ENCODE measurements at regions not wholly inside any gene's neighbourhood (a gene's known extent, or its start where the extent isn't known, plus 50 kb on each side); places are given as distances from the start of the nearest gene placed in this dataset.

DNA sequence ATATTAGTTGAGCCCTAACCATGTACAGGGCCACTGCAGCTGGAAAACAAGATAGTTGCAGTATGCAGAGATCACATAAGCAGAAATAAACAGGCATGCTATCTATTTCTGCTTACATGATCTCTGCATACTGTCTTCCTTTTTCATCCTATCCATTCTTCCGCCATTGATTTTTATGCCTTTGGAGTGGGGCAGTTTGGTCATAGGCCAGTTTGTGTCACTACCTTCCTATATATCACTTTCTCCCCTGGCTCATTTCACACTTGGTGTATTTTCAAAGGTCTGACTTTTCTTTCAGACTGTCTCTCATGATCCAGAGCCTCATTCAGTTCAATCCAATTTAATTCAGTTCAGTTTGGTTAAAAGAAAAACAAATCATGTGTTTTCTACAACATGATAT lies 829.6 kb downstream of the KCNA4 start:
- TF ChIP-seq, protein P1, sequence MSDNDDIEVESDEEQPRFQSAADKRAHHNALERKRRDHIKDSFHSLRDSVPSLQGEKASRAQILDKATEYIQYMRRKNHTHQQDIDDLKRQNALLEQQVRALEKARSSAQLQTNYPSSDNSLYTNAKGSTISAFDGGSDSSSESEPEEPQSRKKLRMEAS (IDR thresholded peaks at IDR 0.05; ENCODE audit: insufficient read depth, insufficient read length): no peak
- no peak for TF ChIP-seq POLR2A (IDR thresholded peaks at IDR 0.05; ENCODE audit: low read depth, low read length)
- TF ChIP-seq FOS (IDR thresholded peaks at IDR 0.05; ENCODE audit: borderline replicate concordance, insufficient read depth, low read length): no peak
- TF ChIP-seq EZH2 (IDR thresholded peaks at IDR 0.05; ENCODE audit: borderline replicate concordance, low read depth, low read length, severe bottlenecking): no peak
- TF ChIP-seq JUN (IDR thresholded peaks at IDR 0.05; ENCODE audit: borderline replicate concordance, insufficient read depth, insufficient read length, low read depth): no peak
- TF ChIP-seq MYC (IDR thresholded peaks at IDR 0.05; ENCODE audit: low read depth, low read length): no peak
- FAIRE-seq (no peak), DNase-seq (ENCODE audit: low read depth, low spot score) (no peak)
- Histone ChIP-seq H3K36me3 (ENCODE audit: control insufficient read depth in 2 of 2, extremely low read depth in 1 of 2, insufficient read depth in 2 of 2, low read length in 2 of 2) (no peaks in the 10 kb centered on the region), H3K9me1 (replicated peaks; ENCODE audit: control insufficient read depth, extremely low read depth, insufficient read depth, low read length) (no peaks in the 10 kb centered on the region), H2AFZ (ENCODE audit: low read depth, low read length) (no peak overlapping the region), H3K79me2 (ENCODE audit: control insufficient read depth, insufficient read depth, low read length) (no peaks in the 10 kb centered on the region), H3K9ac (replicated peaks; ENCODE audit: extremely low read depth, insufficient read depth, low read length) (no peak overlapping the region), H3K4me3 (replicated peaks in 1 of 3; ENCODE audit: insufficient read depth in 1 of 3, low read depth in 1 of 3, low read length in 3 of 3) (no peak overlapping the region), H3K9me3 (replicated peaks; ENCODE audit: control insufficient read depth, insufficient read depth, low read length) (no peaks in the 10 kb centered on the region), H3K4me1 (ENCODE audit: control insufficient read depth, extremely low read depth, insufficient read depth, low read length) (no peaks in the 10 kb centered on the region), H3K4me2 (ENCODE audit: insufficient read depth, low read length) (no peak overlapping the region), H3K27me3 (ENCODE audit: control insufficient read depth in 2 of 2, insufficient read depth in 2 of 2, low read length in 2 of 2) (no peaks in the 10 kb centered on the region), H3K27ac (ENCODE audit: insufficient read depth, low read depth, low read length) (no peak overlapping the region), H4K20me1 (replicated peaks; ENCODE audit: control insufficient read depth, extremely low read depth, insufficient read depth, low read length) (no peaks in the 10 kb centered on the region)
- POLR2A ChIA-PET: no interaction called here
- CTCF ChIA-PET: interaction anchor here (0.9 to 1.2 kb wide), 3 partner anchors 14 to 513 kb away, joined by 3 to 4 read pairs (median 3); no protein-coding TSS in a partner anchor
- dilution Hi-C loops (cut with MboI; ENCODE audit: extremely low pct_ligation_motif_present, low sequenced_read_pairs) (no loop called here), intact Hi-C loops (cut with micrococcal nuclease) (no loop called here)
- BruUV-seq (replicated peaks): no TSS peak

DNA sequence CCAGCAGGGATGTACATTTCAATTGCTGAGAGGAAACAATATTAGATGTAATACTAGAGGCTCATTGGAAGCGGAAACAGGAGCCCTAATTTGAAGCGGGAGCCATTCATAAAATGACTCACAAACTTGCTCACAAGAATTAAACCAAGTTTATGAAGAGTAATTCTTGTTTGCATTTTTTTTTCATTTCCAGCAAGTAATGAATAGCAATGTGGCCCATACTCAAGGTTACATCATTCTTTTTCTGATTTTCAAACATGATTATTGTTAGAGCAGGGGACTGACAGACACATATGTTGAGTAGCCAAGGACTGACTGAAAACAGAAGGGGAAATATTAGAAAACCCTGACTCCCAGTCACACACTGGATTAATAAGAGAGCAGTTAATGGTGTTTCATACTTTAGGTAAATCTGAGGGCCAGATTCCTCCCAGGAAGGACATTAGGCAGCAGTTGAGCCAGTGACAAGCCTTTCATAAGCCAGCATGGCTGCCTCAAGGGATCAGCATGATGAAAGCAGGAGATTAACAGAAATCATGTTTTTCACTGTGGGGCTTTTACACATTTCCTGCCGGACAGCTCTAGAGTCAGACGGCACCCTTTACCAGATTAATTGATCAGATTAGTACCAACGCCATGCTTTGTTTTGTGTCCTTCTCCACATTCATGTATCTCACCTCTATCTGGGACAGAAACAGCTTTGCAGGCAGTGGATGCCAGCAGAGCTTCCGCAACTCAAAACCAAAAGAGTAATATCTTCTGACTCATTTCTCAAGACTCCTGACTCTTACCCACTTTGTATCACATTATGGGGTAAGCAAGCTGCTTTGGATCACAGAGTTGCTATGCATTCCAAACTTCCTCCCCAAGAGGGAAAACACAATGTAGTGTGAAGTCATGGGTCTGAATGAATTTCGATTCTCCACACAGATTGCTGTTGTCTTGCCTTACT lies 831.6 kb downstream of the KCNA4 start:
- no peak for FAIRE-seq

More for the DNA sequence above, 831.6 kb downstream of the KCNA4 start:
- no peak overlapping the region for H3K4me2 ChIP-seq (ENCODE audit: insufficient read depth, low read length)
- BruUV-seq (replicated peaks): no TSS peak
- H3K9me1 ChIP-seq (replicated peaks; ENCODE audit: control insufficient read depth, extremely low read depth, insufficient read depth, low read length): no peaks in the 10 kb centered on the region
- dilution Hi-C loops (cut with MboI; ENCODE audit: extremely low pct_ligation_motif_present, low sequenced_read_pairs) (no loop called here), intact Hi-C loops (cut with micrococcal nuclease) (no loop called here)
- TF ChIP-seq GATA2 (IDR thresholded peaks at IDR 0.05; ENCODE audit: insufficient read depth, insufficient read length, low read depth, low read length): no peak
- H2AFZ ChIP-seq (ENCODE audit: low read depth, low read length): no peak overlapping the region
- H3K36me3 ChIP-seq (ENCODE audit: control insufficient read depth in 2 of 2, extremely low read depth in 1 of 2, insufficient read depth in 2 of 2, low read length in 2 of 2): no peaks in the 10 kb centered on the region
- H3K9me3 ChIP-seq (replicated peaks; ENCODE audit: control insufficient read depth, insufficient read depth, low read length): no peaks in the 10 kb centered on the region
- H3K4me1 ChIP-seq (ENCODE audit: control insufficient read depth, extremely low read depth, insufficient read depth, low read length): no peaks in the 10 kb centered on the region
- no peak overlapping the region for H3K27ac ChIP-seq (ENCODE audit: insufficient read depth, low read depth, low read length)
- H4K20me1 ChIP-seq (replicated peaks; ENCODE audit: control insufficient read depth, extremely low read depth, insufficient read depth, low read length): no peaks in the 10 kb centered on the region
- POLR2A ChIA-PET: no interaction called here
- H3K79me2 ChIP-seq (ENCODE audit: control insufficient read depth, insufficient read depth, low read length): no peaks in the 10 kb centered on the region
- H3K9ac ChIP-seq (replicated peaks; ENCODE audit: extremely low read depth, insufficient read depth, low read length): no peak overlapping the region
- CTCF ChIA-PET: interaction anchor here (1.1 to 2.0 kb wide), 3 partner anchors 26 to 158 kb away, joined by 3 to 7 read pairs (median 5); no protein-coding TSS in a partner anchor
- no peaks in the 10 kb centered on the region for H3K27me3 ChIP-seq (ENCODE audit: control insufficient read depth in 2 of 2, insufficient read depth in 2 of 2, low read length in 2 of 2)
- no peak for DNase-seq (ENCODE audit: low read depth, low spot score)
- no peak overlapping the region for H3K4me3 ChIP-seq (replicated peaks in 1 of 3; ENCODE audit: insufficient read depth in 1 of 3, low read depth in 1 of 3, low read length in 3 of 3)
